ENCODE measurements at regions not wholly inside any gene's neighbourhood (a gene's known extent, or its start where the extent isn't known, plus 50 kb on each side); places are given as distances from the start of the nearest gene placed in this dataset.
"Not testable (repeated sequence)": the region's sequence is repeated elsewhere in the genome, so short reads cannot be mapped to it uniquely, and the experiment has no call there.

DNA sequence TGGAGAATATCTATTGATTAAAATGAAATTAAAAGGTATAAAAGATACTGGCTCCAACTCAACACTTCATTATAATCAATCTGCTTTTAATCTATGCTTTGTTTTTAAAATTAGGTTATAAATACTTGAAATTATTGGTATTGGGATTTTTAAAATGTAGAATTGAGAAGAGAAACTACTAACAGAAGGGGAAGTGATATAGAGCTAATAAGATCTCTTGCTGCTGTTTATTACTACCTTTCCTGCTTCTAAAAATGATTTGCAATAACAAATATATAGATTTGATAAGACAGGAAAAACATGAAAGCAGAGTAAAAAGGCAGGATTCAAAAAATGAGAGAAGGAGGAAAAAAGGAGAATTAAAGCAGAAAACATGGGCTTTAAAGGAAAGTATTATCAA is 209.3 kb upstream of the NREP start:
- Histone ChIP-seq H3K36me3 (ENCODE audit: control insufficient read depth, insufficient read depth, low read length) (no peaks in the 10 kb centered on the region), H3K9me3 (replicated peaks; ENCODE audit: control insufficient read depth, low read depth, low read length) (no peaks in the 10 kb centered on the region), H3K4me1 (ENCODE audit: control insufficient read depth, insufficient read depth, low read length) (no peaks in the 10 kb centered on the region), H3K27me3 (ENCODE audit: control insufficient read depth, insufficient read depth, low read length) (no peaks in the 10 kb centered on the region), H3K27ac (ENCODE audit: low read length) (no peak overlapping the region), H3K4me3 (ENCODE audit: low read length) (no peak overlapping the region)
- DNase-seq = no peak

DNA sequence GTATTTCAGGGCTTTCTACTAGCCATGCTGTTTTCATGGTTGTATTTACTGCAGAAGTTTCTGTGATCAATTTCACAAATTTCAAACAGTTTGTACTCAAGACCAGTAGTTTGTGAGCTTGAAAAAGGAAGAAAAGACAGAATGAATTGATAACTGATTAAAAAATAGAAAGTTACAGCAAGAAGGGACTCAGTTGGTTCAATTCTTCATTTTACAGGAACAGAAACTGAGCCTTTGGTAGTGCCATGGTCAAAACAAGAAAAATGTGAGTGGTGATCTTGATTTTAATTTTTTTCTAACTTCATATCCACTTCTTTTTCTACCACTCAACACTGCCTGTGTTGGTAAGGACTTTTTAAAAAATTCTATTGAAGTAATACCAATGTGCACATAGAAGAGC is 206.6 kb upstream of the NREP start:
- Histone ChIP-seq H3K4me1 (ENCODE audit: control insufficient read depth, insufficient read depth, low read length) (no peaks in the 10 kb centered on the region), H3K9me3 (replicated peaks; ENCODE audit: control insufficient read depth, low read depth, low read length) (no peaks in the 10 kb centered on the region), H3K27me3 (ENCODE audit: control insufficient read depth, insufficient read depth, low read length) (no peaks in the 10 kb centered on the region), H3K4me3 (ENCODE audit: low read length) (no peak overlapping the region), H3K36me3 (ENCODE audit: control insufficient read depth, insufficient read depth, low read length) (no peaks in the 10 kb centered on the region), H3K27ac (ENCODE audit: low read length) (no peak overlapping the region)
- no peak for DNase-seq

DNA sequence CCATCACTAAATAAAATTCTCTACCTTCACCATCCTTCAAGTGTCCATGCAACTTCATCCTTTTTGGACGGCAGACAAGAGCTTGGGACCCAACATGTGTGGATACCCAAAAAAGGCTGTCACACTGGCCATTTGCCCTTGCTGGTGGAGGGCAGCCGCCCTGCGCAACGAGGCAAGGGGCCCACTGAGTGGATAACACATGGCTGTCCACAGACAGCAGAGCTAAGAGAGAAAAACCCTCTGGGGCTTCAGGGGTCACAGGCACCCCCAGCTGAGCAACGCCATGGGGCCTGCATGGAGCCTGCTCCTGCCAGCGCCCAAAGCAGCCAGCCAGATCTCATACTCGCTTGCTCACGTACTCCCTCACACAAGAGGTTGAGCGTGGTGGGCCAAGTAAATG is 205.9 kb upstream of the NREP start:
- Histone ChIP-seq H3K9me3 (replicated peaks; ENCODE audit: control insufficient read depth, low read depth, low read length) (no peaks in the 10 kb centered on the region), H3K36me3 (ENCODE audit: control insufficient read depth, insufficient read depth, low read length) (no peaks in the 10 kb centered on the region), H3K27ac (ENCODE audit: low read length) (no peak overlapping the region), H3K4me3 (ENCODE audit: low read length) (no peak overlapping the region), H3K27me3 (ENCODE audit: control insufficient read depth, insufficient read depth, low read length) (no peaks in the 10 kb centered on the region), H3K4me1 (ENCODE audit: control insufficient read depth, insufficient read depth, low read length) (no peaks in the 10 kb centered on the region)
- whole genome bisulfite sequencing (ENCODE audit: insufficient coverage) = 98% methylated on average over 8 of the region's 9 CpGs
- DNase-seq = no peak

DNA sequence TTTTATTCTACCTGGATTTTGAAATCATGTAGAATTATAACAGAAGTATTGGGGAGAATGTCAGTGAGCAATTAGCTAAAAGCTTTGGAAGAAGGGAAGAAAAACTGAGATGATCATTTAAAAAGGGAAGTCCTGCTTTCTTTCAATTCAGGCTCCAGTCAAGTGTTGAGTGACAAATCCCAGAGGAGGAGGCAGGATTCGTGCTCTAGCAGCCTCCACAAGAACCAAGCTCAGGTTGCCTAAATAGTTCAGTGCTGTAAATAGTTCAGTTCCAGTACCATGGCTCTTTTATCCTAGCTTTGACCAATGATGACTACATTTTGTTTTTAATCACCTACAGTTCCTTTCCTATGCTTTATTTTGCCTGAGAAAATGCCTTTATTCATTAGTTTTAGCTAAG is 204.9 kb upstream of the NREP start:
- no peak for DNase-seq
- H3K4me1 ChIP-seq (ENCODE audit: control insufficient read depth, insufficient read depth, low read length) = no peaks in the 10 kb centered on the region
- WGBS (ENCODE audit: insufficient coverage) = no CpG with 5 or more reads among the region's 1 CpG

DNA sequence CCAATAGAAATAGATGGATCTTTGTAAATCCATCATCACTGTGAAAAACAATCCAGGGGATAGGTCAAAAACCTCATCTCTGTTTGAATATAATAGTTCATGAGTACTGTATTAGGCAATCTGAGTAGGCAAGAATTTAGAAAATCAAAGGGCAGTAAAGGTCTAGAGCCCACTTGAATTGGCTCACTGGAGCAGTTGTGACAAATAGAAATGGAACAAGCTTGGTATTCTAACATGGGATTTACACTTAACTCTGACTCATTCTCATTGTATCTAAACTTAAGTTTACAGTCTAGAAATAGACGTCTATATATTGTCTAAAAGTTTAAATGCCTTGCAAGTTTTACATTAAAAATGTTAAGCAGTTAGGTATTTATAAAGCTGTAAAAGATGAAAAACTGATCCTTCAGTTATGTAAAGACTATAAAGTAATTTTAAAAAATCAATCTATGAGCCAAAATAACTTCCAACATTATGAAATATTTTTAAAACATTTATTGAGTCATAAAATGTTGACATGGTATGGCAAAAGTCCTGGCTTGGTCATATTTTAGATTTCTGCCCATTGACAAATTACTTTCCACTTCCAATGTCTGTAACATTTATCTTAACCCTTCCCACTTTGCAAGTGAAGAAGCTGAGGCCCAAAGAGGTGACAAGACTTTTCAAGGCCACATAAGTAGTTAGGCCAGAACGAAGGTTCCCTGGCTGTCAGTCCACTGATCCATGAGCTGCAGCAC is 203.7 kb upstream of the NREP start:
- no peaks in the 10 kb centered on the region for H3K27me3 ChIP-seq (ENCODE audit: control insufficient read depth, insufficient read depth, low read length)
- H3K4me3 ChIP-seq (ENCODE audit: low read length) = no peak overlapping the region
- H3K36me3 ChIP-seq (ENCODE audit: control insufficient read depth, insufficient read depth, low read length) = no peaks in the 10 kb centered on the region
- H3K4me1 ChIP-seq (ENCODE audit: control insufficient read depth, insufficient read depth, low read length) = no peaks in the 10 kb centered on the region
- 89% methylated on average over 1 of the region's 2 CpGs for WGBS (ENCODE audit: insufficient coverage)
- no peak overlapping the region for H3K27ac ChIP-seq (ENCODE audit: low read length)
- no peaks in the 10 kb centered on the region for H3K9me3 ChIP-seq (replicated peaks; ENCODE audit: control insufficient read depth, low read depth, low read length)
- DNase-seq = no peak

More for the DNA sequence above, 204.9 kb upstream of the NREP start:
- no peaks in the 10 kb centered on the region for H3K9me3 ChIP-seq (replicated peaks; ENCODE audit: control insufficient read depth, low read depth, low read length)
- H3K4me3 ChIP-seq (ENCODE audit: low read length) = no peak overlapping the region
- no peaks in the 10 kb centered on the region for H3K27me3 ChIP-seq (ENCODE audit: control insufficient read depth, insufficient read depth, low read length)
- H3K36me3 ChIP-seq (ENCODE audit: control insufficient read depth, insufficient read depth, low read length) = no peaks in the 10 kb centered on the region
- H3K27ac ChIP-seq (ENCODE audit: low read length) = no peak overlapping the region

DNA sequence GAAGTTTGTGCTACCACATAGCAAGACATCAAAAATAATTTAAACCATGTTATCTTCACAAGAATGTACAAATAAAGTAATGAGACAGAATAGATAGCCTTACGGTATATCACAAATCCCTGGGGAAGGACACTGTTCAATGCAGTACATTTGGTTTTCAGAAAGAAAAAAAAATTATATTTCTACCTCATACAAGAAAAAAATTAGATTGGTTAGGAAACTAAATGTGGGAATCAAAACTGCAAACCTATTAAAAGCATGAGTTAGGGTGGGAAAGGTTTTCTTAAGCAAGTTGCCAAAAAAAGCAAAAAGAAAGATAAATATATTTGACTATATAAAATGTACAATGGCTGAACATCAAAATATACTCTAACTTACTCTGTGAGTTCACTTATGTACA is 201.9 kb upstream of the NREP start:
- no CpG with 5 or more reads among the region's 1 CpG for WGBS (ENCODE audit: insufficient coverage)
- Histone ChIP-seq H3K4me3 (ENCODE audit: low read length) (no peak overlapping the region), H3K36me3 (ENCODE audit: control insufficient read depth, insufficient read depth, low read length) (no peaks in the 10 kb centered on the region), H3K4me1 (ENCODE audit: control insufficient read depth, insufficient read depth, low read length) (no peaks in the 10 kb centered on the region), H3K27me3 (ENCODE audit: control insufficient read depth, insufficient read depth, low read length) (no peaks in the 10 kb centered on the region), H3K27ac (ENCODE audit: low read length) (no peak overlapping the region), H3K9me3 (replicated peaks; ENCODE audit: control insufficient read depth, low read depth, low read length) (no peaks in the 10 kb centered on the region)
- DNase-seq = no peak

DNA sequence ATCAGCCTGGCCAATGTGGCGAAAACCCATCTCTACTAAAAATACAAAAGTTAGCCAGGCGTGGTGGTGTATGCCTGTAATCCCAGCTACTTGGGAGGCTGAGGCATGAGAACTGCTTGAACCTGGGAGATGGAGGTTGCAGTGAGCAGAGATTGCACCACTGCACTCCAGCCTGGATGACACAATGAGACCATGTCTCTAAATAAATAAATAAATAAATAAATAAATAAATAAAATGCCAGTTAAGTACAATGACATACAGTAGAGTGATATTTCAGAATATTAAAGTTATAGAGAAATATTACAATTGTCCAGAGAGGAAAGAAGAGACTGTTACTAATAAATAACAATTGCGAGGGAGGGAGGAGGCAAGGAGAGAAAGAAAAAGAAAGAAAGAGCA is 199.8 kb upstream of the NREP start:
- not testable (repeated sequence) for H3K27me3 ChIP-seq (ENCODE audit: control insufficient read depth, insufficient read depth, low read length); H3K4me3 ChIP-seq (ENCODE audit: low read length); H3K4me1 ChIP-seq (ENCODE audit: control insufficient read depth, insufficient read depth, low read length); H3K36me3 ChIP-seq (ENCODE audit: control insufficient read depth, insufficient read depth, low read length); H3K9me3 ChIP-seq (replicated peaks; ENCODE audit: control insufficient read depth, low read depth, low read length); H3K27ac ChIP-seq (ENCODE audit: low read length); DNase-seq
- no CpG with 5 or more reads among the region's 3 CpGs for WGBS (ENCODE audit: insufficient coverage)

DNA sequence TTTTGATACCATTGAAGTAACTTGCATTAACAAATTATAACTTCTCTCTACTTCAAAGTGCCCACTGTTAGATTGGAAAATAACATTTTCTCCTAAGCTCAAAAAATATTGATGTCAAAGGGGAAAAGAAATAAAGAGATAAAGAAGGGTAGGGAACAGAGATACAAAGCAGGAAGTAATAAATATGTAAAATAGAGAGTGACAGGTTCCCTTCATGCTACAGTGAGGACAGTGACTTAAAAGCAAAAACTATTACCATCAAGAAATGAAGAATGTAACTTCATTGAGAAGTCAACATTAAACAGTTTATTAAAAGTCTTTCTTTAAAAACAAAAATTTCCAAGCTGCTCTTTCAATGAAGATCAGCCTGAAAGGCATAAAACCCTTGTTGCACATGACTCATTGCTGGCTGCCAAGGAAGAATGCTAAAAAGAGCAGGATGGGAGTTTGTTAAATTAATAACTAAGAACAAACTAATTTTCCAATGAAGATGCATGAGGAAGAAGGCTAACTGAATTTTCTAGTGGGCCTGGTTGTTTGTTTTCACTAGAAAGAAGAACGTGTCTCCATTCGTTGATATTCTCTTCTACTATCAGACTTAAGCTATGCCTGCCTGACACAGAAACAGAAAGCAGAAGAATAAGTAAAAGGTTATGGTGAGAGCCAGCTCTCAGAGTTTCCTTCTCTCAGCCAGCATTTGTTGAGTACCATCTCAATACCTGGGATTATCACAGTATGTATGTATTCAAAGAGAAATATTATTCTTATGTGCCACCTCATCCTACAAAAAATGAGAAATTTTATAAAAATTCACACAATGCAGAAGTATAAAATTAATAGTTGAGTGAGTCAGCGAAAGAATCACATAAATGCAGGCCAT is 197.8 kb upstream of the NREP start:
- Histone ChIP-seq H3K4me1 (ENCODE audit: control insufficient read depth, insufficient read depth, low read length) (no peaks in the 10 kb centered on the region), H3K9me3 (replicated peaks; ENCODE audit: control insufficient read depth, low read depth, low read length) (no peaks in the 10 kb centered on the region), H3K27me3 (ENCODE audit: control insufficient read depth, insufficient read depth, low read length) (no peaks in the 10 kb centered on the region), H3K36me3 (ENCODE audit: control insufficient read depth, insufficient read depth, low read length) (no peaks in the 10 kb centered on the region), H3K4me3 (ENCODE audit: low read length) (no peak overlapping the region), H3K27ac (ENCODE audit: low read length) (no peak overlapping the region)
- DNase-seq = no peak
- no CpG with 5 or more reads among the region's 3 CpGs for WGBS (ENCODE audit: insufficient coverage)

DNA sequence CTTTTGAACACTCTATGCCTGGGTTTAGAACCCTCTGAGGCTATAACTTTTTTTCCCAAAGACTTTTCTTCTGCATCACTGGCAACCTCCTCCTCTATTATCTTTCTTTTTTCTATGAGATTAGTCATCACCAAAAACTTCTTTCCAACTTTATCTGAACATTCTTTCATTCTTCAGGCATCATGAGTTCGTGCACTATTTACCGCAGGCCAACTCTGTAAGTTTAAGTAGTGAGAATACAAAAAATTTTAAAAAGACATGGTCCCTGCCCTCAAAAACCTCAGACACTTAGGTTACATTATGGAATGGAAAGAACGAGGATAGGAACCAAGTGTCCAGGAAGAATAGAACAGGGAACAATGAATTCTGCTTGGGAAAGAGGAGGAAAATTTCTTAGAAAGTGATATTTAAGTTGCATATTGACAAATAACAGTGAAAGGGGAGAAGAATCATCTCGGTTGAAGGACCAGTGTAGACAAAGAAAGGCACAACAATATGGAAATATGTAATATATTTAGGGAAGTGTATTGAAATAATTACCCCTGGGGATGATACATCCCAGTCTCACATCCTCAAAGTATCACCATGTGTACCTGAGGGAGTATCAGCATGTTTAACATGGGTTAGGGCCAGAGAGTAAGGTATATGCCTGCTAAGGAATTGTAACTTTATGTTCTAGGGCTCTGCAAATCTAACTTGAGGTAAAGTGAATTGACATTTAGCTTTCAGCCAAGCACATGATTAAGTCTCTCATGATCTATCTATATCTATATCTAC is 196.5 kb upstream of the NREP start:
- no peak for DNase-seq
- no CpG with 5 or more reads among the region's 4 CpGs for whole genome bisulfite sequencing (ENCODE audit: insufficient coverage)
- no peaks in the 10 kb centered on the region for H3K27me3 ChIP-seq (ENCODE audit: control insufficient read depth, insufficient read depth, low read length)

DNA sequence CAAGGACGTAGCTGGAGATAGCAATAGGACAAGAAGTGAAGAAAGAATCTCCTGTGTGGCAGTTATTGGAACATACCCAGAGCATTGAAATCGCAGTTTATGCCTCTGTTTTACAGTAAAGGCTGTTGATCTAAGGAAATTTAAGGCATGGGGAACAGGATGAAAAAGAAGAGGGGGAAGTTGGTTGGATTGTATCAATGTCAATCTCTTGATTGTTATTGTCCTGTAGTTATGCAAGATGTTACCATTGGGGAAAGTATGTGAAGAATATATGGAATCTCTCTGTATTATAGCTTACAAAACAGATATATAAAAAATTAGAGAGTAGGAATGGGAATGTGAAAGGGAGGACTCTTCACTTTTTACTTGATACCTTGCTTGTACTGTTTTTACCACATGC is 195.6 kb upstream of the NREP start:
- DNase-seq = no peak
- no peak overlapping the region for H3K4me3 ChIP-seq (ENCODE audit: low read length)
- WGBS (ENCODE audit: insufficient coverage) = 100% methylated on average over 2 of the region's 2 CpGs
- H3K9me3 ChIP-seq (replicated peaks; ENCODE audit: control insufficient read depth, low read depth, low read length) = no peaks in the 10 kb centered on the region
- H3K4me1 ChIP-seq (ENCODE audit: control insufficient read depth, insufficient read depth, low read length) = peaks cover 4% of the 10 kb centered on the region
- no peak overlapping the region for H3K27ac ChIP-seq (ENCODE audit: low read length)
- no peaks in the 10 kb centered on the region for H3K36me3 ChIP-seq (ENCODE audit: control insufficient read depth, insufficient read depth, low read length)
- H3K27me3 ChIP-seq (ENCODE audit: control insufficient read depth, insufficient read depth, low read length) = no peaks in the 10 kb centered on the region

More for the DNA sequence above, 196.5 kb upstream of the NREP start:
- Histone ChIP-seq H3K36me3 (ENCODE audit: control insufficient read depth, insufficient read depth, low read length) (no peaks in the 10 kb centered on the region), H3K4me1 (ENCODE audit: control insufficient read depth, insufficient read depth, low read length) (peaks cover 2% of the 10 kb centered on the region), H3K27ac (ENCODE audit: low read length) (no peak overlapping the region), H3K4me3 (ENCODE audit: low read length) (no peak overlapping the region), H3K9me3 (replicated peaks; ENCODE audit: control insufficient read depth, low read depth, low read length) (no peaks in the 10 kb centered on the region)
